Activated naive CD8-positive, alpha-beta T cell treated with anti-CD3 and anti-CD28 coated beads, Interleukin-2, amount 50 U/mL, for 16 hours (primary cell): ENCODE measurements at regions not wholly inside any gene's neighbourhood (a gene's known extent, or its start where the extent isn't known, plus 50 kb on each side); places are given as distances from the start of the nearest gene placed in this dataset.
"Not testable (repeated sequence)": the region's sequence is repeated elsewhere in the genome, so short reads cannot be mapped to it uniquely, and the experiment has no call there.

Source experiments
- DNase-seq: peaks from one replicate; pipeline ENCODE4 v3.0.0-alpha.2; 2020; ENCODE audit warnings: low read depth, low spot score

DNA sequence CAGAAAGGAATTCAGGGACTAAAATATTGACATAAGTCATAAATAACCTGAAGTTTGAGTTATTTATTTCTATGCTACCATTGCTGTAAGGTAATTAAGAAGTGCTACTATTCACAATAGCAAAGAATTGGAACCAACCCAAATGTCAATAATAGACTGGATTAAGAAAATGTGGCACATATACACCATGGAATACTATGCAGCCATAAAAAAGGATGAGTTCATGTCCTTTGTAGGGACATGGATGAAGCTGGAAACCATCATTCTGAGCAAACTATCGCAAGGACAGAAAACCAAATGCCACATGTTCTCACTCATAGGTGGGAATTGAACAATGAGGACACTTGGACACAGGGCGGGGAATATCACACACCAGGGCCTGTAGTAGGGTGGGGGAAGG lies 77.9 kb upstream of the FAM204A start:
- DNase-seq: not testable (repeated sequence)

- no peak for DNase-seq
Measured at GRCh38 chr10:118412932-118413331, 70.8 kb upstream of the FAM204A start.

DNA sequence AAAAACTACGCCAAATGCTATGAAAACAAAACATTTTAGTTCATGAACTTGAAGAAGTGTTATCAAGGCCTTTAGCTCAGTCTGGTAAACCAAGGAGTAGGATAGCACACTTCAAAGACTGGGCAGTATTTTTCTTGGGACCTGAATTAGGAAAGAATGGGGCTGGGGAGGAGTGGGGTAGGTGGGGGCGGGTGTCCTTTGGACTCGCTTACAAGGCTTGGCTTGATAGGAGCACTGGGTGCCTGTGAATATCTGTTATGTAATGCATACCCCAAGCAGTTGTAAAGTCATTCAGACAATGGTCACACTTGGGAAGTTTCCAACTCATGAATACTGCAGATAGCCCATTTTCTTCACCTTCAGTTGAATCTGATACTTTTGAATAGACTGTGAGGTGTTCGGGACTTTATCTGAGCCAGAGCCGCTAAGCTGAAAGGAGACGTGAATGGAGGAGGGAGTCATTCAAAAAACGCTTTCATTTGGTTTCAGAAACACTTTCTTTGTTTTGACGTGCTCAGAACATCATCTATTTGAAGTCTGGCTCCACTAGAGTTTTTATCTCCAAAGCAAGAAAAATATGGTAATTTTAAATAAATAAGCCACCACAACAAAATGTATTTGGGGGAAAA lies 70.1 kb upstream of the FAM204A start:
- DNase-seq: no peak

- no peak for DNase-seq
Measured at GRCh38 chr10:118409295-118409694, 67.2 kb upstream of the FAM204A start.

DNA sequence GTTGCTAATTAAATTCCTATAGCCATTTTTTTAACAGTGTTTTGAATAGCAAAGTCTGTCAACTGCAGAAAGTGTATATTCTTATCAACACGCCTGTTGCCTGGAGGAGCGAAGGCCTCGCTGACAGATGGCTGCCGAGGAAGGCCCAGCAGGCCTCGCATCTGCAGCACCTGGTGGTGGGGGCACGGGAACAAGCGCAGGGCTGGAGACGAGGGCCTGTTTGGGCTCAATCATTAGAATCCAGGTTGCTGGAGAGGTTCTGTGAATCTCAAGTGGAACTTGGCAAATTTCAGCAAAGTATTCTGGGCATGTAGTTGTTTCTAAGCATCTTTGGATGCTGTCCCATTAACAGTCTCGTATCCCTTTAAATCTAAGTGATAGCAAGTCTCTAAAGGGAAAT lies 66.1 kb upstream of the FAM204A start:
- no peak for DNase-seq

DNA sequence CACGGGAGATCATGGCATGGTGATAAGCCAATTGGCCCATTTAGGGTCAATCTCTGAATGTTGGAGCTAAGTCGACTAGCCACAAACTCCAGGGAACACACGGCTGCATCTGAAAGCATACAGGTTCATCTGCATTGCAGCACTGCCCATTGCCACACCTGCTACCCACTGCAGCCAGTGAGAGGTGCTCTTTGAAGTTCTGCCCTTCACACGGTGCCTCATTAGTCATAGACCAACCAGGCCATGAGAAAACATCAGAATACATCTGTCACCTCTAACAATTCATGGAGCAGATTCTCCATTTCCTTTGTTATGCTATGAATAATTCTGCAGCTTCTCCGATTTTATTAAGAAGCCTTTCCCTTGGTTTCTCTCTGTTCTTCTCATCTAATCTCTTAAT lies 65.7 kb upstream of the FAM204A start:
- no peak for DNase-seq

GRCh38 chr10:118407026-118407425 lies 64.9 kb upstream of the FAM204A start:
- no peak for DNase-seq

GRCh38 chr10:118405928-118406327 lies 63.8 kb upstream of the FAM204A start:
- no peak for DNase-seq

- no peak for DNase-seq
Measured at GRCh38 chr10:118403967-118404366, 61.8 kb upstream of the FAM204A start.

- no peak for DNase-seq
Measured at GRCh38 chr10:118401708-118402193, 59.6 kb upstream of the FAM204A start.

DNA sequence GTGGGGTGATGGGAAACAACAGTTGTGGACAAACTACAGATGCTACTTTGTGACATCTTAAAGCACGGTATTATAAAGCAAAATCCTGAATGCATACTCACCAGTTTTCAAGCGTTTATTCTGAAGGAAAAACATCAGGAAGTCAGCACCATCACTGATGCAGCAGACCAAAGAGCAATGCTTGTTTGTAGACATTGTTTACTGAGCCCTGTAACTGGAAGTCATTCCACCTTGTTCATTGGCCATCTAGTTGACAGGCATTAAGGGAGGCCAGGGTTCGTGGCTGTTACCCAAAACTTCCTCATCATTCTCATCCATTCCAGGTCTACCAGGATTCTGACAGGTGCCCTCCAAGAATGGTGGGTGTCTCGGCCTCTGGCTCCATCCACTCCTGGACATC lies 55.3 kb upstream of the FAM204A start:
- DNase-seq: no peak

DNA sequence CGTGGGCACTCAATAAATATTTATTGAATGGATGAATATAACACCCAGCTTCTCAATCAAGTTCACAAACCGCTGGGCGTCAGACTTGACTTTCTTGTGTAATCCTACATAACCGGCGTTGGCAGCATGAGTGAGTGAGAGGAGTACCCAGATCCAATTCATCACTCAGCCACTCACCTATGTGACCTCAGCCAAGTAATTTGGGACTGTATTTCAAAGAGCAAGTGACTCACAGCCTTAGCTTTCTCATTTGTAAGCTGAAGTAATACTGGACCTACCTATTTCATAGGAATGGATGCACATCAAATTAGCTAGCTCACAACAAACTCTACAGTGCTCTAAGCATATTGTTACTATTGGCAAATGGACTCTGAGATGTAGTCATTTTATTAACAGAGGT lies 53.8 kb upstream of the FAM204A start:
- DNase-seq: no peak

DNA sequence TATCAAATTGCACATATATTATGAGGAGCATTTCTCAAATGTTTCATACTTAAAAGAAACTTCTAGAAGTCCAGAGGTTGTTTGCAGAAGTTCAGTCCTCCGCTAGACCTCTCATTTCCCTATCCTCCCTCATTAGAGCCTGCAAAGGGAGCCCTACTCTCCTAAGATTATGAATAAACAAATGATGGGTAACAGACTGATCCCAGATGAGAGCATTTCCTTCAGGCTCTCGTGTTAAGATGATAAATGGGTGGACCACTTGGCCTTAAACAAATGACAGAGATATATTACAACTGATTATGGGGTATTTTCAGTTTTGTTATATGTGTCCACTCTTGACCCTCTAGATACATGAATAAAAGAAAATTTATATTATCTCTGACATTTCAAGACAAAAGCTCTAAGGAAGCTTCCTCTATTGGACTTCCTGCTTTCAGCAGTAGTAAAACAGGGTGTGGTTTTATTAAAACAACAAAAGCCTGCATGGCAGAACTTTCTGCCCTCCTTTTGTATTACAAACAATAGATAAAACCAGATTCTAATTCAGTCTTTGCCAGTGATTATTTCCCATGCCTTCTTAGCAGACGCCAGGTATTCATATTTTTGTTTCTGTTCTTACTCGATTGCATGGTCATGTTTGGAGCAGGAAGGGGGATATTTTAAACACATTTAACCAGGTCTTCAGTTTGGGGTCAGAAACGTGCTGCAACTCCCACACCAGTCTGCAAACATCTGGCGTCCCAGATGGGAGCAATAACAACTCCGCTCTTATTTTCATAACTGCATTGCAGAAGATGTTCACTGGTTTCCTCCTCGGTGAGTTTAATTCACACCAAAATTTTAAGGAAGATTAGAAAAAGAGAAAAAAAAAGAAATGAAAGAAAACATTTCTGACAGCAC lies 52.4 kb upstream of the FAM204A start:
- no peak for DNase-seq

DNA sequence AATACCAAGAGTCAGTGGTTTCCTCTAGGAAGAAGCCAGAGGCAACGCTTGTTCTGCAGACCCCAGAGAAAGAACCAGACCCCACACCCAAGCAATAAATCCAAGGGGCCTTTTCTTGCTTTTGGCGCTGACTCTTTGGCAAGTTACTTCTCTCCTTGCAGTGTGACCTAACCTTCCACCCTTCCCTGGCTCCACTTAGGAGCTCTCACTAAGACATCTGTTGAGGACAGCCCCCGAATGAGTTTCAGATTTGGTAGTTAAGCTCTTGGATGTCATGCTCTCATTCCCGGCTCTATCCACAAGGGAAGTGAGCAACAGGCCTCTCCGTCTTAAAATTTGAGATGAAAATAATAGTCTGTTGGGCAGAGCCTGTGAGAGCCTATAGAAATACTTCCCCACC lies 50.6 kb upstream of the FAM204A start:
- no peak for DNase-seq
